GM18508 (cell line): ENCODE measurements at regions not wholly inside any gene's neighbourhood (a gene's known extent, or its start where the extent isn't known, plus 50 kb on each side); places are given as distances from the start of the nearest gene placed in this dataset.

Source experiments
- ATAC-seq: cut with Tn5 transposase; IDR thresholded peaks from one replicate; pipeline ENCODE4 v1.9.1; 2021; ENCODE audit warnings: moderate number of reproducible peaks; ENCODE audit not compliant: insufficient read depth, unreplicated experiment

- no peak for ATAC-seq
These were observed 126.2 kb downstream of the TMA16 start for GRCh38 chr4:163620738-163621137.

- no peak for ATAC-seq
These were observed 127.3 kb downstream of the TMA16 start for GRCh38 chr4:163621821-163622220.

- no peak for ATAC-seq
These were observed 128.0 kb downstream of the TMA16 start for GRCh38 chr4:163622379-163623035.

- no peak for ATAC-seq
These were observed 129.3 kb downstream of the TMA16 start for GRCh38 chr4:163623787-163624186.

- ATAC-seq, result no peak
These were observed 130.2 kb downstream of the TMA16 start for GRCh38 chr4:163624727-163625126.

- ATAC-seq, result no peak
These were observed 136.8 kb downstream of the TMA16 start for GRCh38 chr4:163631288-163631687.

GRCh38 chr4:163638909-163639308 is 144.4 kb downstream of the TMA16 start:
- no peak for ATAC-seq

- ATAC-seq, result no peak
These were observed 155.1 kb downstream of the TMA16 start for GRCh38 chr4:163649557-163650091.

GRCh38 chr4:163651761-163652160 is 157.3 kb downstream of the TMA16 start:
- no peak for ATAC-seq

GRCh38 chr4:163654621-163655020 is 160.1 kb downstream of the TMA16 start:
- ATAC-seq, result no peak

GRCh38 chr4:163660636-163661035 is 166.1 kb downstream of the TMA16 start:
- ATAC-seq, result no peak

- peak; percentile 34 for ATAC-seq
These were observed 168.3 kb downstream of the TMA16 start for GRCh38 chr4:163662768-163663167.

GRCh38 chr4:163663454-163664225 is 169.2 kb downstream of the TMA16 start:
- peak; percentile 71 for ATAC-seq

- ATAC-seq, result no peak
These were observed 170.6 kb downstream of the TMA16 start for GRCh38 chr4:163665101-163665500.

- ATAC-seq, result peak; percentile 25
These were observed 171.2 kb downstream of the TMA16 start for GRCh38 chr4:163665521-163666331.

GRCh38 chr4:163666332-163666873 is 171.9 kb downstream of the TMA16 start:
- ATAC-seq, result no peak

- ATAC-seq, result no peak
These were observed 178.3 kb downstream of the TMA16 start for GRCh38 chr4:163672751-163673150.

- ATAC-seq, result no peak
These were observed 179.6 kb downstream of the TMA16 start for GRCh38 chr4:163673848-163674697.

- no peak for ATAC-seq
These were observed 184.7 kb downstream of the TMA16 start for GRCh38 chr4:163679189-163679588.
